GM12891 (cell line): ENCODE measurements at regions not wholly inside any gene's neighbourhood (a gene's known extent, or its start where the extent isn't known, plus 50 kb on each side); places are given as distances from the start of the nearest gene placed in this dataset.

ENCODE experiments used
- DNase-seq: peaks from one replicate; pipeline ENCODE4 v3.0.0; 2011; ENCODE audit warnings: low spot score; ENCODE audit not compliant: insufficient read length
- FAIRE-seq: peaks from 2 replicates; lab custom pipeline; 2011; peaks lifted over from hg19 to GRCh38; lab: Jason Lieb, UNC
- PAX5 ChIP-seq: IDR thresholded peaks from 2 replicates; pipeline ENCODE4 v1.6.1; 2011; ENCODE audit warnings: low read length, moderate library complexity, mild to moderate bottlenecking; ENCODE audit not compliant: insufficient read depth, severe bottlenecking
- POLR2A ChIP-seq: IDR thresholded peaks from 2 replicates; pipeline ENCODE4 v1.6.1; 2011; ENCODE audit warnings: low read depth, low read length, control low read depth
- POLR2AphosphoS5 ChIP-seq: IDR thresholded peaks from 2 replicates; pipeline ENCODE4 v1.6.1; 2011; ENCODE audit warnings: low read depth, low read length, control low read depth
- POU2F2 ChIP-seq: IDR thresholded peaks from 2 replicates; pipeline ENCODE4 v1.6.1; 2011; ENCODE audit warnings: low read depth, mild to moderate bottlenecking, control low read depth, low read length, moderate library complexity
- SPI1 ChIP-seq: IDR thresholded peaks from 2 replicates; pipeline ENCODE4 v1.6.1; 2011; ENCODE audit warnings: low read depth, low read length, control low read depth
- TAF1 ChIP-seq: IDR thresholded peaks from 2 replicates; pipeline ENCODE4 v1.6.1; 2011; ENCODE audit warnings: low read depth, low read length, control low read depth

DNA sequence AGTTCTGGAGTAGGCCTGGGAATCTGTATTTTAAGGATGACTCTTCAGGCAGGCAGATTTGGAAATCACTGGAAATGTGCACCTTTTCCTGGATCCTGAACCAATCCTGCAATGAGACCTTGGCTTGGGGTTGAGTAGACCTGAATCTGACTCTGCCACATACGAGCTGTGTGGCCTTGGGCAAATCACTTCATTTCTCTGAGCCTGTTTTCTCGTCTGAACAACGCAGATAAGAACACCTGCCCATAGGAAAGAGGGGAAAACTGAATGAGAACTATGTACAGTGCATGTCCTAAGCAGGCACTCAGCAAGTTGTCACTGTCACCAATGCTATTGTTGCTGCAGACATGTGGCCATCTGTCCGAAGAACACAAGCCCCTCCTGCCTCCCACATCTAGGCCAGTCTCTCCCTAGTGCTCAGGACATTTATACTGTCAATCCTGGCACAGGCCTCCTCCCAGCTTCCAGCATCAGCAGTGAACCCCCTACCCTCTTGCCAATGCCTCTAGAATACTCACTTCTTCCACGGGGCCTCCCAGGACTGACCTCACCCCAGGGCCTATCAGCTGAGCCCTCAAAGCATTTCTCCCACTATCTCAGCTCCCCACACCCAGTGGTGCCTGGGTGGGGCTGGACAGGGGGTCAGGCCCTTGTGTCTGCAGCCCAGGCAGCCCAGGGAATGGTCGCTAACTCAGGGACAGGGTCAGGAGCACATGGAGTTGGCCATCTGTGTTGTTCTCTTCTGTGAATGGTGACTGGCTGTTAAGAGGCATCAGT is 88.8 kb upstream of the ZBTB40 start:
- TF ChIP-seq TAF1 (no peak), POLR2A (no peak), POLR2AphosphoS5 (no peak), PAX5 (no peak), POU2F2 (no peak), SPI1 (no peak)
- FAIRE-seq: no peak
- DNase-seq: no peak

DNA sequence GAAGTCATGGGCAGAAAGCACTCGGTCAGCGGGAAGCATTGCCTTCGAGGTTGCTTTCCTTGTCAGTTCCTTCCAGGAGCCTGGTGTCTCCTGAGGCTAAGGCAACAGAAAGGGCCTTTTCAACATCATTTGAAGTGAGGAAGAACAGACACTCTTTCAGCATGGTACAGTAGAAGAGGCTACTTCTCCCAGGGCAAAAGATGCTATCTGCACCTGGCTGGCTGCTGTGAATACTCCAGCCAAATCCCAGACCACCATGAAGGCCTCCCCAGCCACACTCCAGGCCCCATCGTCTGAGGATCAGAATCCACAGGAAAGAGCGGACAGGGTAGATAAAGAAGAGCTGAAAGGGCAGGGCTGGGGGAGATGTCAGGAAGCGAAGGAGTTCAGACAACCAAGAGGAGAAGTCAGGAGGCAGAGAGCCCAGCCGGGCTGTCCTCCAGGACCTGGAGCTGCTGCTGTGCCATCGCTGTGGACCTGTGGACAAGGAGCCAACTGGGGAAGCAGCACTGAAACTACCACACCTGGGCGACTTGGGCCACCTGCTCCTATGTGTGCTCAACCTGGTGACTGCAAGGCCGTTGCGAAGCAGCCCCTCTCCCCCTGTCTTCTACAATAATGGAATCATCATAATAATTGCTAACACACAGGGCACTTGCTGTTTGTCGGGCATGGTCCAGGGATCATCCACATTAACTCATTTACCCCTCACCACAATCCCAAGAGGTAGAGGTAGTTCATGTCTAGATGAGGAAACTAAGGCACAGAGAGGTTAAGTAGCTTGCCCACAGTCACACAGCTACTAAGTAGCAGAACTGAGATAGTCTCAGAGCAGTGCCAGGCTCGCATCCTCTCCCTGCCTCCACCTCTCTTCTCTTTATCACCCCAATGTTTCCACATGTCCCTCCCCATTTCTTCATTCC is 88.0 kb upstream of the ZBTB40 start:
- FAIRE-seq: no peak

DNA sequence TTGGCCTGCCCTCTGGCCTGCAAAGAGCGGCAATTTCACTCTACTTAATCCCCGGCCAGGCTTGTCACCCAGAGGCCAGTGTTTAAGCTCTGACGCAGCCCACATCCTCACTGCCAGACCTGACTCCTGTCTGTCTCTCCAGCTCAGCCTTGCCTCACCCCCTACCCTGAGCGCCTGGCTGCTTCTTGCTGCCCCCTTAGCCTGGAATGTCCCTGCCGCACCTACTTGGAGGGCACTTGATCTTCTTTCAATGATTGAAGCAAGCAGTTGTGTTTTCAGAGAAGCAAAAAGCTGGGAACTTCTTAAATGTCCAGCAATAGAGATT is 87.4 kb upstream of the ZBTB40 start:
- DNase-seq: no peak
- FAIRE-seq: no peak
- TF ChIP-seq TAF1 (no peak), SPI1 (no peak), PAX5 (no peak), POLR2AphosphoS5 (no peak), POU2F2 (no peak), POLR2A (no peak)

More for the DNA sequence above, 88.0 kb upstream of the ZBTB40 start:
- no peak for DNase-seq
- TF ChIP-seq TAF1: no peak
- no peak for TF ChIP-seq SPI1
- no peak for TF ChIP-seq POU2F2
- no peak for TF ChIP-seq POLR2A
- TF ChIP-seq POLR2AphosphoS5: no peak
- no peak for TF ChIP-seq PAX5

DNA sequence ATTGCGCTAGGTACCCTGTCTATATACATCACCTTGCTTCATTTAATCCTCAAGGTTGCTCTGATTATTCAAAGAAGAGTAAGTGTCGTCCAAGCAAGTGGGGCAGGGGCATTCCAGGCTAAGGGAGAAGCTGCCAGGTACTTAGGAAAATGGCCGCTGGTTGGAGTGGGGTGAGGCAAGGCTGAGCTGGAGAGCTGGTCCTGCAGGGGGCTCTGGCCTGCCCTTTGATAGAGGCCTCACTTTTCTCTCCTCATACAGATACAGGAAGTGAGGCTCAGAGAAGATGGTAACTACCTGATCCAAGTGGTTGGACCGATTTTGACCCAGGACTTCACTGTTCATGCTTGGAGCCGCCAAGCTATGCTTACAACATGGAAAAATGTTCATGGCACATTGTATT is 86.9 kb upstream of the ZBTB40 start:
- TF ChIP-seq SPI1 (no peak), PAX5 (no peak), POLR2A (no peak), POLR2AphosphoS5 (no peak), TAF1 (no peak), POU2F2 (no peak)
- DNase-seq (no peak), FAIRE-seq (no peak)

DNA sequence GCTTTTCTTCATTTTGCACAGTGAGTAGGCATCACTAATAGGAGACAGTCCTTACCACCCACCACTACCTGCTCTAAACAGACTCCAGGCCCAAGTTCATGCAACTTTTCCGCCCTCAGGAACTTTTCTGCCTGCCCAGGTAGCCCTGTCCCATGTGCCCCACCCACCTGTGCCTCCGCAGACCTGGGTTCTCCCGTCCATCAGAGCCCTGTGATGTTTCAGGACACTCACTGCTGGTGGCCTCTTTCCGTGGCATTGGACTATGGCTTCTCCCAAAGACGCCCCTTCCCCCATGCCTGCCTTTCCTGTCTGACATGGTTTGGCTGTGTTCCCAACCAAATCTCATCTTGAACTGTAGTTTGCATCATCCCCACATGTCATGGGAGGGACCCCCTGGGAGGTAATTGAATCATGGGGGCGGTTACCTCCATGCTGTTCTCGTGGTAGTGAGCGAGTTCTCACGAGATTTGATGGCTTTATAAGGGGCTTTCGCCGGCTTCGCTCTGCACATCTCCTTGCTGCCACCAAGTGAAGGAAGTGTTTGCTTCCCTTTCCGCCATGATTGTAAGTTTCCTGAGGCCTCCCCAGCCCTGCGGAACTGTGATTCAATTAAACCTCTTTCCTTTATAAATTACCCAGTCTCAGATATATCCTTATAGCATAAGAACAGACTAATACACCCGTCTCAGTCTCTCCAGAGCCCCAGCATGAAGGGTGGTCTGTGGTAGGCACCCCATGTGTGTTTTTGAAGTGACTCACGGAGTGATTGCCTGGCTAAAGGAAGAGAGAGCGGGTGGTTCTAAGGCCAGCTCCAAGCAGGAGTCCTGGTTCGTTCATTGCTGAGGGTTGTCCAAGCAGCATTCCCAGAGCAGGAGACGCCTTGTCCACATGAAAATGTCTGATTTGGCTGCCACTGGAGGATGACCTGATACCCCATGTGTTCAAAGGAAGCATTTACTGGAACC is 86.0 kb upstream of the ZBTB40 start:
- FAIRE-seq (no peak), DNase-seq (no peak)
- no peak for TF ChIP-seq POLR2A
- TF ChIP-seq TAF1: no peak
- TF ChIP-seq POU2F2: no peak
- TF ChIP-seq POLR2AphosphoS5: no peak
- no peak for TF ChIP-seq PAX5
- no peak for TF ChIP-seq SPI1

DNA sequence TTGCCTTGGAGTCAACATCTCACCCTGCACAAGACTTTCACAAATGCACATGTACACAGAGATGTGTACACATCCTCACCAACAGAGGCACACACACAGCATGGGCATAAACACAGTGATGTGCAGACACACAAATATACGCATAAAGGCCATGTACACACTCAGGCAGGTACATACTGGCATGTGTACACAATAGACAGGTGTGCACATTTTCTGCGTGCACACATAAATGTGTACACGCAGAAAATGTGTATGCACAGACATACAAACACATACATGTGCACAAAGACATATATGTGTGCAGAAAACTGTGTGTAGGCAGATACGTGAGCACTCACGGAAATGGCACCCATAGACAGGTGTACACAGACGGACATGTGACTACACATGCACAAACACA is 85.3 kb upstream of the ZBTB40 start:
- FAIRE-seq (no peak), DNase-seq (no peak)
- TF ChIP-seq PAX5 (no peak), POLR2A (no peak), POLR2AphosphoS5 (no peak), POU2F2 (no peak), SPI1 (no peak), TAF1 (no peak)

DNA sequence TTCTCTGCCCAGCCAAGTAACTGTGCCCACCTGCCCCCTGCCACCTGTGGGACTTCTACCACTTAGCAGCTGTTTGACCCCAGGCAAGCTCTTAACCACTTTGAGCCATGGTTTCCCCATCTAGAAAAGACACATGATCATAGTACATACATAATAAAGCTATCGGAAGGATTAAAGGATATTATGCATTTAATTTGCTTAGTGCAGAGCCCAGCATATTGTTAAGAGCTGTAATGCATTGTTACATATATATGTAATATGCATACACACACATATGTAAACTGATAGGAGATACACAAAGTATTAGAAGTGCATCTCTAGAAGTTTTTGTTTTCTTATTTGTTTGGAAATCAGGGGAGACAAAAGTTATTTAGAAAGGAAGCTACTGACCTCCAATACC is 83.5 kb upstream of the ZBTB40 start:
- DNase-seq (no peak), FAIRE-seq (no peak)
- no peak for TF ChIP-seq SPI1
- TF ChIP-seq POLR2A: no peak
- TF ChIP-seq PAX5: no peak
- TF ChIP-seq TAF1: no peak
- TF ChIP-seq POU2F2: no peak

DNA sequence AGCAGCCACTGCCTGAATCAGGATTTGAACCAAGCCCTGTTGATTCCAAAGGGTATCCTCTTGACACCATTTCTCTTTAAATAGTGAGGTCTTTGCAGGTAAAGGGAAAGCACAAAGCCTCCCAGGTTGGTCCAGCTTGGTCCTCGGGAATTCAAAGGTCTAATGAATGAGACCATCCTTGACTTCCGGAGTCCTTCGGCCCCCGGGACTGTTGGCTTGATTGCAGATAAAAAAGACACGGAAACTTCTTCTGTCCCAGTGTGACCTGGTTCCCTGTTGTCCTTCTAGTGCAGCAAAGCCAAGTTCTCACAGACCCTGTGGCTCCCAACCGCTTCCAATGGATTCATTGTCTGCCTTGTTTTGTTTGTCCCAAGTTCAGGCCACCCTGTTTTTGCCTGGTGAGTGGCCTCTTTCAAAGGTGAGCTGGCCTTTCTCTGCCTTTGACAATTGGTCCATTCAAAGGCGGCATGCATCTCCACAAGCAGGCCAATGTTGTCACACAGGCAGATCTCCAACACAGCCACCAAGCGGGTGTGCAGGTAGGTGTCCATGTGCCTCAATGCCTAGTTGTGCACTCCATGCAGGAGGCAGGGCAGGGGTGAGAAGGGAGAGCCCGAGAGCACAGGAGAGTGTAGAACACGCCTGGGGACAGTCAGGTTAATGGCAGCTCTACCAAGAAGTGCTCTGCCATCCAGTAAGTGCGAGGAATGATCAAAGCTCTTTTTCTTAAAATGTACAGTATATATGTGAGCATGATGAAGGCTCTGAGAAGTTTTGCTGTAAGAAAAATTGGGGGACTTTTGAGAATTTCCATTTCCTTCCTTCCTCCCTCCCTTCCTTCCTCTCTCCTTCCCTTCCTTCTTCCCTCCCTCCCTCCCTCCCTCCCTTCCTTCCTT is 82.1 kb upstream of the ZBTB40 start:
- DNase-seq: no peak
- no peak for FAIRE-seq
- no peak for TF ChIP-seq POLR2AphosphoS5
- TF ChIP-seq POLR2A: no peak
- TF ChIP-seq TAF1: no peak
- no peak for TF ChIP-seq SPI1
- no peak for TF ChIP-seq POU2F2
- no peak for TF ChIP-seq PAX5

DNA sequence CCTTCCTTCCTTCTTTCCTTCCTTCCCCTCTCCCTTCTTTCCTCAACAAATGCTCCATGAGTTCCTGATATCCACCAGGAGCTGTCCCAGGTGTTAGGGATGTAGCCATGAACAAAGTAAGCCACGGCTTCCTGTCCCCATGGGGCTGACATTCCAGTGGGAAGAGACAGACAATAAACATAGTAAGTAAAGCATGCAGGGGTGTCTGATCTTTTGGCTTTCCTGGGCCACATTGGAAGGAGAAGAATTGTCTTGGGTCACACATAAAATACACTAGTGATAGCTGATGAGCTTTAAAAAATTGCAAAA is 81.5 kb upstream of the ZBTB40 start:
- TF ChIP-seq POLR2AphosphoS5 (no peak), POU2F2 (no peak), TAF1 (no peak), SPI1 (no peak), POLR2A (no peak), PAX5 (no peak)
- DNase-seq (no peak), FAIRE-seq (no peak)
